B cell (primary cell): ENCODE measurements at regions not wholly inside any gene's neighbourhood (a gene's known extent, or its start where the extent isn't known, plus 50 kb on each side); places are given as distances from the start of the nearest gene placed in this dataset.

Source experiments
- ATAC-seq: fragments of 200-7000 bp; cut with Tn5 transposase; one replicate; pipeline ENCODE4 v1.10.0; 2021; ENCODE audit warnings: low read depth, mild to moderate bottlenecking, moderate number of reproducible peaks, moderate library complexity
- CTCF ChIA-PET: fragments of 350-600 bp; sonication (Branson Sonifier 250); formaldehyde crosslinking; loops from one replicate; lab custom pipeline; 2021; ENCODE audit warnings: antibody characterized with exemption, inconsistent platforms; lab: Charles Lee
- POLR2A ChIA-PET: fragments of 350-600 bp; sonication (Branson Sonifier 250); formaldehyde crosslinking; loops from one replicate; lab custom pipeline; 2021; ENCODE audit warnings: antibody characterized with exemption; lab: Charles Lee
- DNase-seq: peaks from one replicate; pipeline ENCODE4 v3.0.0; 2013
- H2AFZ ChIP-seq: 2 replicates; pipeline ENCODE4 v1.6.1; 2012; ENCODE audit warnings: mild to moderate bottlenecking, low read depth, low read length; ENCODE audit not compliant: insufficient read depth, poor library complexity, severe bottlenecking
- H3K27ac ChIP-seq, 2 donors: 1 replicate in 1 of 2; 2 replicates in 1 of 2; pipeline ENCODE4 v1.5.1; 2012 to 2013; ENCODE audit warnings: low read length in 2 of 2, mild to moderate bottlenecking in 2 of 2, moderate library complexity in 1 of 2
- H3K27me3 ChIP-seq, 4 experiments: fragments of 200-600 bp in 1 of 4; sonication (generic) in 1 of 4; replicated peaks in 1 of 4; 1 replicate in 2 of 4; 2 replicates in 2 of 4; pipeline versions ENCODE4 v1.6.1 to v1.7.0; 2013 to 2016; ENCODE audit warnings: low read length in 3 of 4, mild to moderate bottlenecking in 2 of 4, mixed read lengths in 1 of 4, moderate library complexity in 1 of 4; ENCODE audit not compliant: insufficient read depth in 4 of 4, control insufficient read depth in 3 of 4; ENCODE audit errors: control extremely low read depth in 1 of 4
- H3K36me3 ChIP-seq, 2 experiments: replicated peaks in 1 of 2; 1 replicate in 1 of 2; 2 replicates in 1 of 2; pipeline versions ENCODE4 v1.6.1 to v1.7.1; 2013; ENCODE audit warnings: low read length in 1 of 2; ENCODE audit not compliant: insufficient read depth in 2 of 2, control insufficient read depth in 1 of 2; ENCODE audit errors: control extremely low read depth in 1 of 2, extremely low read depth in 1 of 2
- H3K4me1 ChIP-seq, 2 donors: fragments of 200-600 bp in 1 of 2; sonication (generic) in 1 of 2; 1 replicate in 1 of 2; 2 replicates in 1 of 2; pipeline versions ENCODE4 v1.5.1 to v1.6.1; 2013 to 2017; ENCODE audit warnings: low read length in 2 of 2; ENCODE audit not compliant: control insufficient read depth in 2 of 2, insufficient read depth in 2 of 2
- H3K4me2 ChIP-seq: replicated peaks from 2 replicates; pipeline ENCODE3; 2012; ENCODE audit warnings: mild to moderate bottlenecking, low read depth, low read length; ENCODE audit not compliant: poor library complexity, severe bottlenecking
- H3K4me3 ChIP-seq, 5 experiments: fragments of 200-600 bp in 1 of 5; sonication (generic) in 1 of 5; 1 replicate in 3 of 5; 2 replicates in 2 of 5; pipeline versions ENCODE4 v1.5.1 to v1.7.0; 2011 to 2016; ENCODE audit warnings: low read length in 4 of 5, mild to moderate bottlenecking in 4 of 5, low read depth in 2 of 5, control low read depth in 1 of 5, moderate library complexity in 1 of 5; ENCODE audit not compliant: insufficient read depth in 1 of 5; ENCODE audit errors: control extremely low read depth in 1 of 5, extremely low read depth in 1 of 5
- H3K79me2 ChIP-seq: fragments of 200-600 bp; sonication (generic); one replicate; pipeline ENCODE4 v1.6.0; 2016; ENCODE audit warnings: low read length; ENCODE audit not compliant: control insufficient read depth, insufficient read depth
- H3K9ac ChIP-seq: fragments of 200-600 bp; sonication (generic); 2 replicates; pipeline ENCODE4 v1.6.1; 2017; ENCODE audit warnings: mild to moderate bottlenecking, low read length, moderate library complexity
- H3K9me3 ChIP-seq, 3 donors: one replicate each; pipeline versions ENCODE4 v1.6.1 to v1.7.1; 2013; ENCODE audit warnings: low read length in 2 of 3; ENCODE audit not compliant: control insufficient read depth in 2 of 3, insufficient read depth in 1 of 3; ENCODE audit errors: control extremely low read depth in 1 of 3
- H4K20me1 ChIP-seq: 2 replicates; pipeline ENCODE4 v1.6.0; 2012; ENCODE audit warnings: mild to moderate bottlenecking, low read length; ENCODE audit not compliant: insufficient read depth, control insufficient read depth, poor library complexity, severe bottlenecking
- H3K27ac Mint-ChIP-seq: one replicate; pipeline ENCODE4 v1.8.0; 2021; ENCODE audit warnings: mixed read lengths
- H3K27me3 Mint-ChIP-seq: one replicate; pipeline ENCODE4 v1.8.0; 2021; ENCODE audit warnings: mixed read lengths
- H3K4me1 Mint-ChIP-seq: one replicate; pipeline ENCODE4 v1.8.0; 2021; ENCODE audit warnings: mixed read lengths
- H3K4me3 Mint-ChIP-seq: one replicate; pipeline ENCODE4 v1.8.0; 2021; ENCODE audit warnings: mixed read lengths
- H3K9me3 Mint-ChIP-seq: one replicate; pipeline ENCODE4 v1.8.0; 2022; ENCODE audit warnings: mixed read lengths; ENCODE audit not compliant: insufficient read depth
- CTCF ChIP-seq: fragments of 200-600 bp; IDR thresholded peaks from one replicate; pipeline ENCODE4 v1.8.0; 2022; ENCODE audit warnings: antibody characterized with exemption, mild to moderate bottlenecking
- EZH2 ChIP-seq: IDR thresholded peaks from 2 replicates; pipeline ENCODE4 v1.6.1; 2012; ENCODE audit warnings: borderline replicate concordance, low read depth, mild to moderate bottlenecking, moderate library complexity, low read length; ENCODE audit not compliant: insufficient read depth, poor library complexity, severe bottlenecking
- WGBS: methylation state at CpG from one replicate; pipeline ENCODE4 v1.1.5; 2013; ENCODE audit warnings: missing lambda C conversion rate; ENCODE audit not compliant: insufficient coverage; 5-methylcytosine and 5-hydroxymethylcytosine counted together
- intact Hi-C: fragments of 100-400 bp; cut with micrococcal nuclease; formaldehyde crosslinking; loops from one replicate; pipeline ENCODE4 v1.10.0; 2022

- POLR2A ChIA-PET: no interaction called here
- Histone ChIP-seq H4K20me1 (no peaks in the 10 kb centered on the region), H3K27me3 (peaks cover 0 to 2% (median 0%) of the 10 kb centered on the region in 4 experiments), H3K4me1 (no peaks in the 10 kb centered on the region), H2AFZ (no peak overlapping the region), H3K79me2 (no peaks in the 10 kb centered on the region), H3K9me3 (peaks cover 1 to 8% (median 3%) of the 10 kb centered on the region in 3 donors), H3K4me3 (no peak overlapping the region), H3K36me3 (no peaks in the 10 kb centered on the region), H3K27ac (no peak overlapping the region), H3K9ac (no peak overlapping the region), H3K4me2 (no peak overlapping the region)
- Mint-ChIP-seq H3K4me1 (no peaks in the 10 kb centered on the region), H3K27me3 (peaks cover 11% of the 10 kb centered on the region), H3K4me3 (no peak overlapping the region), H3K27ac (no peak overlapping the region), H3K9me3 (peaks cover 2% of the 10 kb centered on the region)
- no peak for TF ChIP-seq CTCF
- TF ChIP-seq EZH2: no peak
- intact Hi-C loops: no loop called here
- DNase-seq: no peak
- CTCF ChIA-PET: no interaction called here
- WGBS: no CpG with 5 or more reads among the region's 1 CpG
- no peak for ATAC-seq
These were observed 593.1 kb upstream of the USP24 start for GRCh38 chr1:55808263-55808662.

GRCh38 chr1:55803429-55803828 lies 588.3 kb upstream of the USP24 start:
- no CpG with 5 or more reads among the region's 2 CpGs for WGBS
- no peak for TF ChIP-seq EZH2
- TF ChIP-seq CTCF: no peak
- no peaks in the 10 kb centered on the region for H3K79me2 ChIP-seq
- peaks cover 1 to 8% (median 3%) of the 10 kb centered on the region in 3 donors for H3K9me3 ChIP-seq
- POLR2A ChIA-PET: no interaction called here
- Mint-ChIP-seq H3K4me1 (no peaks in the 10 kb centered on the region), H3K9me3 (peaks cover 2% of the 10 kb centered on the region), H3K27me3 (peaks cover 14% of the 10 kb centered on the region), H3K27ac (no peak overlapping the region), H3K4me3 (no peak overlapping the region)
- H2AFZ ChIP-seq: no peak overlapping the region
- H3K4me3 ChIP-seq: no peak overlapping the region
- no peaks in the 10 kb centered on the region for H3K36me3 ChIP-seq
- H3K4me1 ChIP-seq: no peaks in the 10 kb centered on the region
- ATAC-seq (no peak), DNase-seq (no peak)
- H3K27me3 ChIP-seq: peaks cover 0 to 2% (median 0%) of the 10 kb centered on the region in 4 experiments
- H3K4me2 ChIP-seq: no peak overlapping the region
- H4K20me1 ChIP-seq: no peaks in the 10 kb centered on the region
- intact Hi-C loops: no loop called here
- H3K9ac ChIP-seq: no peak overlapping the region
- CTCF ChIA-PET: no interaction called here
- H3K27ac ChIP-seq: no peak overlapping the region
